Neutrophil (primary cell): ENCODE measurements at regions not wholly inside any gene's neighbourhood (a gene's known extent, or its start where the extent isn't known, plus 50 kb on each side); places are given as distances from the start of the nearest gene placed in this dataset.
"Not testable (repeated sequence)": the region's sequence is repeated elsewhere in the genome, so short reads cannot be mapped to it uniquely, and the experiment has no call there.

ENCODE experiments used
- H3K27ac ChIP-seq: fragments of 200-600 bp; sonication (generic); 2 replicates; pipeline ENCODE4 v1.5.1; 2016; ENCODE audit warnings: mild to moderate bottlenecking, moderate library complexity
- H3K27me3 ChIP-seq: fragments of 200-600 bp; sonication (generic); 2 replicates; pipeline ENCODE4 v1.6.0; 2016; ENCODE audit warnings: mild to moderate bottlenecking
- H3K36me3 ChIP-seq: fragments of 200-600 bp; sonication (generic); 2 replicates; pipeline ENCODE4 v1.5.1; 2017
- H3K4me1 ChIP-seq, 2 experiments: fragments of 200-600 bp in 1 of 2; sonication (generic) in 1 of 2; 1 replicate in 1 of 2; 2 replicates in 1 of 2; pipeline versions ENCODE4 v1.5.1 to v1.6.1; 2013 to 2016; ENCODE audit warnings: low read depth in 1 of 2, low read length in 1 of 2, mild to moderate bottlenecking in 1 of 2, moderate library complexity in 1 of 2; ENCODE audit not compliant: control insufficient read depth in 1 of 2, insufficient read depth in 1 of 2
- H3K4me3 ChIP-seq, 2 experiments: fragments of 200-600 bp in 1 of 2; sonication (generic) in 1 of 2; 1 replicate in 1 of 2; 2 replicates in 1 of 2; pipeline ENCODE4 v1.5.1; 2013 to 2016; ENCODE audit warnings: low read depth in 1 of 2, low read length in 1 of 2, mild to moderate bottlenecking in 1 of 2, moderate library complexity in 1 of 2
- H3K9me3 ChIP-seq: fragments of 200-600 bp; sonication (generic); 2 replicates; pipeline ENCODE4 v1.5.1; 2016
- CTCF ChIP-seq: fragments of 200-600 bp; sonication (generic); IDR thresholded peaks from 2 replicates; pipeline ENCODE4 v1.5.1; 2016; ENCODE audit warnings: antibody characterized with exemption

DNA sequence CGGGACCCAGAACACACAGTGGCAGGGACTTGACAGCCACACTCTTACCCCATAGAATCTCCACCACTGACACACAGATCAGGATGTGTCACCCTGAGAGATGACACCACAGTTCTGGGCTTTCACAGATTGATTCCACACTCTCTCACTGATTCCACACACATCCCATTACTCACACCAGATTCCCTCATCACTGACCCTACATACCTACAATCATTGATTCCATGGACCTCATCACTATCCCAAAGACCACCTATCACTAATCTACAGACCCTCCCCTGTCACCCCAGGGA lies 57.6 kb upstream of the ZNF527 start:
- no peak for TF ChIP-seq CTCF
- Histone ChIP-seq H3K27me3 (peaks cover 8% of the 10 kb centered on the region), H3K4me3 (no peak overlapping the region), H3K4me1 (peaks cover 23 to 29% of the 10 kb centered on the region in 2 experiments), H3K36me3 (no peaks in the 10 kb centered on the region), H3K27ac (no peak overlapping the region), H3K9me3 (peaks cover 10% of the 10 kb centered on the region)

DNA sequence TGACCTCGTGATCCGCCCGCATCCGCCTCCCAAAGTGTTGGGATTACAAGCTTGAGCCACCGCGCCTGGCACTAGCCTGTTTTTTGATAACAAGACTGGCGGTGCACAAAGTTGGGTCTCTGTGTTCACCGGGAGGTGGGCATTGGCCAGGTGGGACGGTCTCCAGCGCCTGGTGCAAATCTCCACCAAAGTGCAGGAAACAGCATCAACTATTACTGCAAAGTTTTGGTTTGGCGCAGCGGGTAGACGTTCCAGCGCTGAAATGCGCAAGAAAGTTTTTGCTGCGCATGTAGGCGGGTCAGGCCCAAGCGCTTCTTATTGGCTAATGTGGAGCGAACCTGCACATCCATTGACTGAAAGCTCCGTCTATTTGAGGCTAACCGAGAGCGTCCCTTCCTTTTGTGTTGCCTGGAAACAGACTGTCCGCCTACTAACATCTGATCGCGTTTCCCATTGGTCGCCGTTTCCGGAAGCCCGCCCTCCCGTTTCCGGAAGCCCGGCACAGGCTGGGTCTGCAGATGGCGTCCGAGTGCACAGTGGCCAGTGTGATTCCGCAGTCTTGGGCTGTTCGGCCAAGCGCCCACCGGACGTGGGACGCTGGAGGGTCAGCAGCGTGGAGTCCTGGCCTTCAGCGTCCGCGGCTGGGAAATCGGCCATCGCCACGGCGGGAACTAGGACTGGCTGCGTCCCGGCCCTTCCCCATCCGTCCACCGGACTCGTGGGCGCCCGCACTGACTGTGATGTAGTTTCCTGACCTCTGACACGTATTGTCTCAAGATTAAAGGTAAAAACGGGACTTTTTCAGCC lies 53.3 kb upstream of the ZNF527 start:
- Histone ChIP-seq H3K9me3 (peaks cover 7% of the 10 kb centered on the region), H3K27ac (peak overlapping the region; percentile 64), H3K4me3 (peak overlapping the region; percentile 67 to 77), H3K4me1 (peaks cover 12 to 17% of the 10 kb centered on the region in 2 experiments), H3K27me3 (peaks cover 8% of the 10 kb centered on the region), H3K36me3 (no peaks in the 10 kb centered on the region)
- peak; percentile 27 for TF ChIP-seq CTCF

GRCh38 chr19:37320988-37321387 lies 49.9 kb upstream of the ZNF527 start:
- H3K27ac ChIP-seq, H3K27me3 ChIP-seq, H3K4me3 ChIP-seq, H3K9me3 ChIP-seq, H3K36me3 ChIP-seq: not testable (repeated sequence)
- peaks cover 12% of the 10 kb centered on the region in 2 experiments for H3K4me1 ChIP-seq
